Mononuclear cell (primary cell): ENCODE measurements at regions not wholly inside any gene's neighbourhood (a gene's known extent, or its start where the extent isn't known, plus 50 kb on each side); places are given as distances from the start of the nearest gene placed in this dataset.

ENCODE experiments used
- H3K27me3 ChIP-seq: 2 replicates; pipeline ENCODE4 v1.6.0; 2011; ENCODE audit warnings: low read length, control low read depth; ENCODE audit not compliant: insufficient read depth
- H3K4me1 ChIP-seq: 2 replicates; pipeline ENCODE4 v1.5.1; 2011; ENCODE audit warnings: mild to moderate bottlenecking, low read length, control low read depth; ENCODE audit not compliant: insufficient read depth
- H3K4me3 ChIP-seq: 2 replicates; pipeline ENCODE4 v1.5.1; 2011; ENCODE audit warnings: mild to moderate bottlenecking, low read length, moderate library complexity
- H3K9me3 ChIP-seq: 2 replicates; pipeline ENCODE4 v1.5.1; 2011; ENCODE audit warnings: low read depth, mild to moderate bottlenecking, control low read depth, low read length

DNA sequence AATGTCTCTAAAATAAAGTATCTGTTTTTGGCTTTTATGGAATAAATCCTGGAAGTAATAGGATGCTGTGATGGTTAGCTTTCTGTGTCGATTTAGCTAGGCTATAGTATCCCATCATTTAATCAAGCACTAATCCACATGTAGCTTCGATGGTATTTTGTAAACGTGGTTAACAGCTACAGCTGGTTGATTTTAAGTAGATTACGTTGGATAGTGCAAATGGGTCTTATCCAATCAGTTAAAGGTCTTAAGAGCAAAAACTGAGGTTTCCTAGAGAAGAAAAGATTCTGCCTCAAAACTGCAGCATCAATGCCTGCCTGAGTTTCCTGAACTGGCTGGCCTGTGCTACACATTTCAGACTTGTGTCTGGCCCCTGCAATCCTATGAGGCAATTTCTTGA, 314.2 kb upstream of the SORL1-AS1 start:
- no peak overlapping the region for H3K4me3 ChIP-seq
- H3K9me3 ChIP-seq = no peaks in the 10 kb centered on the region
- no peaks in the 10 kb centered on the region for H3K27me3 ChIP-seq
- H3K4me1 ChIP-seq = peaks cover 34% of the 10 kb centered on the region

DNA sequence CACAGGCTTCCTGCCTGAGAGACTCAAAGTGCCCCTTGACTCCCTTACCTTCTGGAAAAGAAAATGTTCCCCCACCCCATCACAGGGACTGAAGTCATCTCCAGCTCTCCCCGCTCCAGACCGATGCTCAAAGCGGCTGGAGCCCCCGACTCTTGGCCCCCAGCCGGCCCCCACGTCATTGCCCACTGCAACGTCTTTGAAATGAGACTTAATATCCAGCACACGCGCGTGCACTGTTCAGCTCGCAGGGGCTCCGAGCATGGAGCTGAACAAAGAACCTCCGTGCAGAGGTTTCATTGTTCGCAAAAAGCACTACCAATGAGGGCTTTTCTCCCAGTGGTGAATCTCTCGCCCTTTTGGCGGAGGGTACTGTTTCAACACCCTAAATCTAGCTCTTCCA, 313.4 kb upstream of the SORL1-AS1 start:
- Histone ChIP-seq H3K4me1 (peaks cover 34% of the 10 kb centered on the region), H3K9me3 (no peaks in the 10 kb centered on the region), H3K4me3 (no peak overlapping the region), H3K27me3 (no peaks in the 10 kb centered on the region)

DNA sequence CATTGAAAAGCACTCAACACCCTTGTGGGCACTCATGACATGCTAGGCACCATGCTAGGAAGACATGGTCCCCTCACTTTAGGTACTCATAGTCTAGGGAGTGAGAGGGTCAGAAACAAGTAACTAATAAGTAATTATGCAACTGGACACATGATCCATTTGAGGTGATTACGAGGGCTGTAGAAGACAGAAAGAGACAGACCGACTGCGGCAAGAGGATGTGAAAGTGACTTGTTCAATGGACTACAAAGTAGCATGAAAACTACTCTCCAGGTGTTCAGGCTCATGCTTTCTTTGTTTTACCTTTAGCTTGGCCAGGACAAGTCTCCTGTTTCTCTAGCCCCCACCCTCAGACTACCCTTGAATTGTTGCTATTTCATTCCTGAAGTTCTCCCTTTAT, 310.8 kb upstream of the SORL1-AS1 start:
- H3K27me3 ChIP-seq = no peaks in the 10 kb centered on the region
- H3K4me1 ChIP-seq = peaks cover 34% of the 10 kb centered on the region
- no peak overlapping the region for H3K4me3 ChIP-seq
- H3K9me3 ChIP-seq = no peaks in the 10 kb centered on the region

DNA sequence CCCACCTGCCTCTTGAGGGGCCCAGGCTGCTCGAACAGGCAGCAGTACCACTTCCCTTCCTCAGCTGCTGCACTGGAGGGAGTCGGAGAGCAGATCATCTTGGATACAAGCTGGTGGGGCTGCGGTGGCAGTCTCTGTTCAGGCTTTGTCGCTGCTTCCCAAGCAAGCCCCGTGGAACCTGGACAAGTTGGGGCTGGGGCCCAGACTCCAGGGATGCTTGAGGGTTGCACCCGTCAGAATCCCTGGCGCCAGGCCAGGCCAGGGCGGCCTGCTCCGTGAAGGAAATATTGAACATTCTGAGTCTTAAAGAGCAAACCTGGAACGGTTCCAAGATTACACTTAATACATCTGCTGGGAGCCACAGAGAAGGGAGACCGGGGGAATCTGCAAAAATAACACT, 310.1 kb upstream of the SORL1-AS1 start:
- Histone ChIP-seq H3K4me1 (peaks cover 32% of the 10 kb centered on the region), H3K27me3 (no peaks in the 10 kb centered on the region), H3K4me3 (no peak overlapping the region), H3K9me3 (no peaks in the 10 kb centered on the region)

DNA sequence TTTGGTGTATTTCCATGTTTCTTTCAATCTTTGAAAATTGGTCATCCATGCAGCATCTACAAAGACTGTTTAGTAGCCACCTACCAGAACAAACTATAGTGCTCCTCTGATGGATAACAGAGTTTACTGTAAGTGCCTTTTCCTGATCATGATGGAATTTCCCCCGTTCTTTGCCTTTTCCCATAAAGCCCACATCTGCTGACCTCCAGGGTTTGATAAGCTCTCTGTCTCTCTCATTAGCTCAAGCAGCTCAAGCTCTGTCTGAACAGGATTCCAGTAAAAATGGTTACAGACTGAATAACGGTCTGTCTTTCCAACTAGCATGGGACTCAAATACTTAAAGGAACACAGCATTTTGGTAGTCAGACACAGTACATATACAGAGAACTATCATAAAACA, 308.4 kb upstream of the SORL1-AS1 start:
- no peak overlapping the region for H3K4me3 ChIP-seq
- peaks cover 16% of the 10 kb centered on the region for H3K4me1 ChIP-seq
- H3K9me3 ChIP-seq = no peaks in the 10 kb centered on the region
- no peaks in the 10 kb centered on the region for H3K27me3 ChIP-seq

DNA sequence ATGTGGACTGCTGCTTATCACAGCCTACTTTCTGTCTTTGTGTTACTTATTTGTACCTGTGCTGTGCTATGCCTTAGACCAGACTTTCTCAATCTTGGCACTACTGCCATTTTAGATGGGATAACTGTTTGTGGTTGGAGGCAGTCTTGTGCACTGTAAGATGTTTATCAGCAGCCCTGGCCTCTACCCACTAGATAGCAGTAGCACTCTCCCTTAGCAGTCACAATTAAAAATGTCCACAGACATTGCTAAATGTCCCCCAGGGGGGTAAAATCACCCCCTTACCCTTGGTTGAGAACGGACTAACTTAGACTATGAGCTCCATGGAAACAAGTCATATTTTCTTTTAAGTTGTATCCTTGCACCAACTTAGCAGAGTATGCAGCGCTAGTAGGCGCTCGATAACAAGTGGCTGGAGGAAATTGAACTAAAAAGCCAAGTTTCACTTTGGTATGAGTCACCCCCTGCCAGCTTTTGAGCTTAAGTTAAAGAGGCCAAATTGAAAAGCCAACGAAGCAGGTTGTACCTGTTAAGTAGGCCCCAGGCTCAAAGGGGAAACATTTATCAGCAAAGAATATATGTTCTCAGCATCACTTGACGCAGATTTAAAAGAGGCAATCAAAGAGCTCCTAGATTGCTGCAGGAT, 304.8 kb upstream of the SORL1-AS1 start:
- H3K4me3 ChIP-seq = no peak overlapping the region
- H3K9me3 ChIP-seq = no peaks in the 10 kb centered on the region
- no peaks in the 10 kb centered on the region for H3K27me3 ChIP-seq
- peaks cover 2% of the 10 kb centered on the region for H3K4me1 ChIP-seq

DNA sequence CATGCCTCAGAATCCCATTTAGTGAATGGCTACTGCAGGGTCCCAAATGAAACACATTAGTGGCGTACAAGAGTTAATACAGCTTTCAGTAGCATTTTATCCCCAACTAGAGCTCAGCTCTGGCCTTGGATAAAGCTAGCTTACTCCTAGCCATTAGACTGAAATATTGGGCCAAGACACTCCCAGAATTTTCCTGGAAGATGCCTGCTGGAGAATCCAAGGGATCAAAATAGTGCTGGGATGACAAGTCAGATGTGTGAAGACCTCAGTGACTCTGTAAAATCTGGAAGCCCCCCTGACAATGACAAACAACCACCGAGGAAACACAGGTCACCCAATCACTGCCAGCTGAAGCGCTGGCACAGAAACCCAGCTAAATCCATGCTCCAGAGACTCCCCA, 303.1 kb upstream of the SORL1-AS1 start:
- Histone ChIP-seq H3K27me3 (no peaks in the 10 kb centered on the region), H3K4me1 (no peaks in the 10 kb centered on the region), H3K9me3 (no peaks in the 10 kb centered on the region), H3K4me3 (no peak overlapping the region)

DNA sequence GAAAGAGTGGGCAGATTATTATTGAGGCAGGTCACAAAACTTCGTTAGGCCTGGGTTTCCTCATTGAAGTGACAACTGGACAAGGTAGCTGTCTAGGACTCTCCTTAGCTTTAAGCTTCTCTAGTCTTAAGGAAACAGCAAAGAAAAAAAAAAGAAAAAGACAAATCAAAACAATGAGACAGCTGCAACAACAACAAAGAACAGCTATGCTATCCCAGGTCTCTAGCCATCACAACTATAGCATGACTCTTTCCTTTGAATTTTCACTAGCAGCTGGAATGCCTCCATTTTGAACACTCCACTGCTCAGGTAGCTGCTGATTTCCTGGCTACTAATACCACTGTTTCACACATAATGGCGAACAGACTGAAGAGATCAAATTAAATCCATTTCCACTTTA, 302.4 kb upstream of the SORL1-AS1 start:
- no peaks in the 10 kb centered on the region for H3K27me3 ChIP-seq
- H3K9me3 ChIP-seq = no peaks in the 10 kb centered on the region
- no peak overlapping the region for H3K4me3 ChIP-seq
- no peaks in the 10 kb centered on the region for H3K4me1 ChIP-seq

DNA sequence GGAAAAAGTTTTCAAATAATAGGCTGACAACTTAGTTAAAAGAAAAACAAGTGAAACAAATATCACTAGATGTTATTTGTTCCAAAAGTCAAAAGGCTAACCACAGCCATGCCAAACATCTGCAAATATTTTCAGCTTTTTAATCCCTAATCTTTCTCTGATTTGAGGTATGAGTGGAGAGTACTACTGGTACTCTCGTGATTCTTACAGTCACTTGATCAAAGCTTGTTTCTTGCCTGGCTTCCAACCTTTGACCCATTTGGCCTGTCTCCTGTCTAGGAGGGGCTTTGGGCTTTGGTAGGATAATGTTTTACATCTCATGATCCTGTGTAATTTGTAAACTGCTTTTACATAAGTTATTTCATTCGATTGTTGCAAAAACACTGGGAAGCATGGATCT, 301.8 kb upstream of the SORL1-AS1 start:
- Histone ChIP-seq H3K4me3 (no peak overlapping the region), H3K27me3 (no peaks in the 10 kb centered on the region), H3K4me1 (no peaks in the 10 kb centered on the region), H3K9me3 (no peaks in the 10 kb centered on the region)

DNA sequence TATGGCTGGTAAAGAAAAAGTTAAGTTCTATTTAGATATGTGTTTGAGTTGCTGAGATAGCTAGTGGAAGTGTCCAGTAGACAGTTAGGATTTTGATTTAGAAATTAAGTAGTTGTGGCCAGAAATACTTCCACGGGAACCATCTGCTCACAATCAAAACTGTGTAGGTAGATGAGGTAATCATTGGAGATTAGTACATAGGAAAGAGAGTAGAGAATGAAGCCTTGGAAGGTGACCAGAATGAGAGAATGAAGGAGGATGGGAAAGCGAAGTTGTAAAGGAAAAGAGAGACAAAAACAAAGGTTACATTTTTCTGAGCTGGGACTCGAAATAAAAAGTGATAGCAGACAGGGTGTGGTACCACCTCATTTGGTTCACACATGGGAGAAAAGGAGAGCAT, 296.9 kb upstream of the SORL1-AS1 start:
- H3K27me3 ChIP-seq = no peaks in the 10 kb centered on the region
- H3K4me3 ChIP-seq = no peak overlapping the region
- no peaks in the 10 kb centered on the region for H3K9me3 ChIP-seq
- H3K4me1 ChIP-seq = no peaks in the 10 kb centered on the region

DNA sequence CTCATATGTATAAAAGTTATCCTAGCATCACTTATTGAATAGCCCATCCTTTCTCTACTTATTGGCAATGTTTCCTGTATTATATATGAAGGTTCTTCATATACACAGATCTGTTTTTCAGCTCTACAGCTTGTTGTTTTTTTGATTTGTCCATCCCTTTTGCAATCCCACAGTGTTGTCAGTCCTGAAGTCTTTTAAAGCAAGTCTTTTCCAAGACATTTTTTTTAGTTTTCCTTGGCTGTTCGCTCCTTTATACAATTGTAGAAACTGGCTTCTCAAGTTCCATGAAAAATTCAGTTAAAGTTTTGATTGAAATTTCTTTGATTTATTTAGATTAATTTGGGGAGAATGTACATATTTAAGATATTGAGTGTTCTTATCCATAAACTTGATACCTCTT, 295.3 kb upstream of the SORL1-AS1 start:
- no peaks in the 10 kb centered on the region for H3K27me3 ChIP-seq
- no peaks in the 10 kb centered on the region for H3K4me1 ChIP-seq
- no peaks in the 10 kb centered on the region for H3K9me3 ChIP-seq
- H3K4me3 ChIP-seq = no peak overlapping the region

DNA sequence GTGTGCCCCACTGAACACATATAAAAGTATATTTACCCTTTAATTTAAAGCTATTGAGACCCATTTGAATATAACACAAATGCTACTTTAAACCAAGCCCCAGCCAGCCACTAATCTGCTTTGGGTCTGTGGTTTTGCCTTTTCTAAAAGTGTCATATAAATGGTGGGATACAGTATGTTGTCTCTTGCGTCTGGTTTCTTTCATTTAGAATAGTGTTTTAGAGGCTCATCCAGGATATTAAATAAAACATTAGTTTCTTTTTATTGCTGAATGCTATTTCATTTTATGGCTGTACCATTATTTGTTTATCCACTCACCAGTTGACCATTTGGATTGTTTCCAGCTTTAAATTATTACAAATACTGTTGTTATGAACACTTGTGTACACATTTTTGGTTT, 290.5 kb upstream of the SORL1-AS1 start:
- peaks cover 5% of the 10 kb centered on the region for H3K9me3 ChIP-seq
- H3K4me1 ChIP-seq = no peaks in the 10 kb centered on the region
- H3K4me3 ChIP-seq = no peak overlapping the region
- no peaks in the 10 kb centered on the region for H3K27me3 ChIP-seq

DNA sequence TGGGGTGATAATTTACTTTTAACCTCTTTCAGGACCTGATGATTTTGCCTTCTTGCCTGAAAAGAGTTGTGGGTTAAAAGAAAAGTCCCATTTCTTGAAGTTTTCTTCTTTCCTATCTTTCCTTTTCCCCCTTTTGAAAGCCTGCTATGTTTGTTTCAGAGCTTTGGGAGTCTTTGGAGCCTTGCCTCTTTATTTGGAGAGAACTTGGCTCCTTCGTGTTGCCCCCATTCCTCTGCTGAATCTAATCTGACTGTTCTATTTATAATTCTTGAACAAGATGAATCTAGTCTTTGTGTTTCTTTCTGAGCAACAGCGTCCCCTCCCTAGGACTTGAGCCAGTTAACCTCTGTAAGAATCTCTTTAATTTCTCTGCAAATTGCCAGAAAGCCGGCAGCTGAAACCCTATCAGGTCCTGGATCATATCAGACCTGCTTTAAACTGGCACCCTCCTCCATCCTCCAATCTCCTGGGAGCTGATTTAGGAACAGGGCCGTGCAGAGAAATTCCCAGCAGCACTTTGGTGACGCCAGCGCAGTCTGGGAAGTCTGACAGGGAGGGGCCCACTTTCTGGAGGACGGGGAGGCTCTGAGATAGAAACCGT, 289.1 kb upstream of the SORL1-AS1 start:
- peaks cover 10% of the 10 kb centered on the region for H3K9me3 ChIP-seq
- H3K27me3 ChIP-seq = no peaks in the 10 kb centered on the region
- H3K4me3 ChIP-seq = no peak overlapping the region
- no peaks in the 10 kb centered on the region for H3K4me1 ChIP-seq

DNA sequence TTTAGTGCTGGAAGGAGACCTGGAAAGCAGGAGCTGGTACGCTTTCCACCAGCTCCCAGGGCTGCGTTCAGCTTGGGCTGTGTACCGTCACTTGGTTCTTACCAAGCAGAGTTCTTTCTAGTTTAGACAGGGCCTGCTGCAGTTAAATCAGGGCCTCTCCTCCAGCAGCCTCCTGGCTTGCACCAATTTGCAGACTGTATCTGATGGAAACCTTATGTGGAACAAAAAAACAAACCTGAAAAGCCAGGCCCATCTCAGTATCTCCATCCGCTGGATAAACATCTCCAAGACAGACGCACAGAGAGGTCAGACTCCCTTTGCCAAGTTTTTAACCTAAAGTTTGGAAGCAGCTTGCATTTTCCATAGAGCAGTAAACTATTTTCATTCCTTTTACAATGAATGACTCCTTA, 288.6 kb upstream of the SORL1-AS1 start:
- Histone ChIP-seq H3K27me3 (no peaks in the 10 kb centered on the region), H3K4me1 (no peaks in the 10 kb centered on the region), H3K9me3 (peaks cover 10% of the 10 kb centered on the region), H3K4me3 (no peak overlapping the region)

DNA sequence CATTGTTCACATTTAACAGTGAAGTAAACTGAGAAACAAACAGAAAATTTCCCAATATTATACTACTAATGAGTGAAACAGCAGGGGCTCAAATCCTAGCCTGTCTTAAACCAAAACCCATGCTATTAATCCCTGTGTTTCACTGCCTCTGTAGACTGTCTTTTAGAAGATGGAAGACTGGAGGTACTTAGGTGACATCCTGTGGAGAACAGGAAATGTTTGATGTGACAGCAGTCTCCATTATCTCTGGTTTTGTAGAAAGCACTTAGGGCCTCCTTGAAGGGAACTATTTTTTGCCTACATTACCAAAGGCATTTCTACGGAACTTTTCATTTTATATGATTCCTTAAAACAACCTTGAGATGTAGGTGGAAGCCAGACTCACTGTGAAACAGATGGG, 288.1 kb upstream of the SORL1-AS1 start:
- no peak overlapping the region for H3K4me3 ChIP-seq
- H3K9me3 ChIP-seq = peaks cover 10% of the 10 kb centered on the region
- H3K27me3 ChIP-seq = no peaks in the 10 kb centered on the region
- no peaks in the 10 kb centered on the region for H3K4me1 ChIP-seq

DNA sequence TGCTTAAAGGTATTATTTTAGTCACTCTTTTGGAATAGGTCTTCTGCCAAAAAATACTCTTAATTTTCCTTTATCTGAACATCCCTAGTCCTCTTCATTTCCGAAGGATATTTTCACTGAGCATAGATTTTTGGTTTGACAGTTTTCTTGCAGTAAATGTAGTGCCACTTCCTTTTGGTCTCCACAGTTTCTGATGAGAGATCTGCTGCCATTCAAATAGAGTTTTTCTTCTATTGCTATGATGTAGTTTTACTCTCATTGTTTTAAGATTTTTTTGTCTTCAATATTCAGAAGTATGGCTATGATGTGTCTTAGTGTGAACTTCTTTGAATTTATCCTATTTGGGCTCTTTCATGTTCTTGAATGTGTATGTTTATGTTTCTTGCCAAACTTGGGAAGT, 281.1 kb upstream of the SORL1-AS1 start:
- Histone ChIP-seq H3K27me3 (no peaks in the 10 kb centered on the region), H3K4me3 (no peak overlapping the region), H3K9me3 (peaks cover 16% of the 10 kb centered on the region), H3K4me1 (no peaks in the 10 kb centered on the region)
